CD4-positive, alpha-beta T cell treated with Interleukin-15 for 4 hours (primary cell): ENCODE measurements at regions not wholly inside any gene's neighbourhood (a gene's known extent, or its start where the extent isn't known, plus 50 kb on each side); places are given as distances from the start of the nearest gene placed in this dataset.
"Not testable (repeated sequence)": the region's sequence is repeated elsewhere in the genome, so short reads cannot be mapped to it uniquely, and the experiment has no call there.

ENCODE experiments used
- DNase-seq: peaks from one replicate; pipeline ENCODE4 v3.0.0-alpha.2; 2020; ENCODE audit warnings: low spot score

DNA sequence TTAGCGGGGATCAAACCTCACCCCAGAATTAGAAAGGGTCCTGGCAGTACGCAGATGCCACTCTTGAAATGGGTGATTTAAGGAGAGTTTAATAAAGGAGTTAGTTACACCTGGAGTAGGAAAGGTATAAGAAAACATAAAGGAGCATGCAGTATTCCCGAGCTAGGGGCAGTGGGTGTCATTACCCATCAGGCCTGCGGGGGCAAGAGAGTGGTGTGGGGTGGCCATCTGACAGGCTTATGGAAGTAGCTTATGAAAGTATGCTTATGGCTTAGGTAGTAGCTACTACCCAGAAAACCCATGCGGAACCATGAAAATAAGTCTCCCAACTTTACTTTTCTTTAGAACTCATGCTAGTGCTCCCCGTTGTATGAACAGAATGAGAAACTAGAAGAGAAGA is 568.9 kb upstream of the ACVR2A start:
- no peak for DNase-seq

DNA sequence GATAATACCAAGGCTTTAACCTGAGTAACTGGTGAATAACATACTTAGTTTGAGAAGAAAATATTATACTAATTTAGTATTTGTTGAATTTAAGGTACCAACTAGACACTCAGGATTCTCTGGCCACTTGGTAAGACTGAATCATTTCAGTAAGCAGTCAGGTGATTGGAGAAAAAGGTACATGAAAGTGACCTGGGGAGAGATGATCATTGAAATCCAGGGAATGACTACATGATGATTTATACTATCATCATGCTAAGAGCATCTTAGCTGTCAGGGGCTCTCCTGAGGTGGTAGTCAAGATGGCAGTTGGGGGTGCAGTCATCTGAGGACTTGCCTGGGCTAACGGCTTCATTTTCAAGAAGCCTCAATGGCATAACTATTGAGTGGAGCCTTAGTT is 571.2 kb upstream of the ACVR2A start:
- no peak for DNase-seq

DNA sequence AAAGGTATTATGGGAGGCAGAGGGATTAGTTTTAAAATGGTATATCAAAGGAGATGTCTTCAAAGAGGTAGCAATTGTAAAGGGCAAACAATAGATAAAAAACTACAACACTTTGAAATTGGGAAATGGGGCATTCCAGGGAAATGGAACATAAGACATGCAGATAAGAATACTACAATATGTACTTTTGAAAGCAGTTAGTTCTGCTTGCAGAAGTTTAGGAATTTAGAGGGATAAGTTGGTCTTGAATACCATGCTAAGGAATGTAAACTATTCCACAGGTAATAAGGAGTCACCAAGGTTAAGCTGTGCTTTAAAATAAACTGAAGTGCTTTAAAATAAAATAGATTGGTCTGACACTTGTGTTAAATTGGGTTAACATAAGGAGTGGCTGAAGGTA is 571.7 kb upstream of the ACVR2A start:
- no peak for DNase-seq

DNA sequence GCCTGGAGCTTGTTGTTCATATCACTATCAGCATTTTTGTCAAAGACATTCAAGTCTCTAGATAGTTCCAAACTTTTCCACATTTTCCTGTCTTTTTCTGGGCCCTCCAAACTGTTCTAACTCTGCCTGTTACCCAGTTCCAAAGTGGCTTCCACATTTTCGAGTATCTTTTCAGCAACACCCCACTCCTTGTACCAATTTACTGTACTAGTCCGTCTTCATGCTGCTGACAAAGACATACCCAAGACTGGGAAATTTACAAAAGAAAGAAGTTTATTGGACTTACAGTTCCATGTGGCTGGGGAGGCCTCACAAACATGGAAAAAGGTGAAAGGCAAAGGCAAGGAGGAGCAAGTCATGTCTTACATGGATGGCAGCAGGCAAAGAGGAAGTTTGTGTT is 575.2 kb upstream of the ACVR2A start:
- not testable (repeated sequence) for DNase-seq

DNA sequence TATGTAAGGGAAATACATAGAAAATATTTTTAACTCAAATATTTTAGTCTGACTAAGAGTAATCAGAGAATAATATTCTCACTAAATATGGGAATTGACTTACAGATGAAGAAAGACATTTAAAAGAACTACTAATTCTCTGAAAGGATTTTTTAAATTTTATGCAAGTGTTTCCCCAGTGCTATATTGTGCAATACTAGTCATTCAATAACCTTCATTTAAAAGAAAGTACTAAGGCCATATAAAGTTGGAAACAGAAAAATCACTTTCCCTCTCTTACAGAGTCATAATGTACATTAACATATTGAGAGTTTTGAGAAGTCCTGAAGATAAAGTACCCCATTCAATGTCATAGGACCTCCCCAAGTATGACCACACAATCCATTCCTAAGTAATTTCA is 584.6 kb upstream of the ACVR2A start:
- DNase-seq = no peak

DNA sequence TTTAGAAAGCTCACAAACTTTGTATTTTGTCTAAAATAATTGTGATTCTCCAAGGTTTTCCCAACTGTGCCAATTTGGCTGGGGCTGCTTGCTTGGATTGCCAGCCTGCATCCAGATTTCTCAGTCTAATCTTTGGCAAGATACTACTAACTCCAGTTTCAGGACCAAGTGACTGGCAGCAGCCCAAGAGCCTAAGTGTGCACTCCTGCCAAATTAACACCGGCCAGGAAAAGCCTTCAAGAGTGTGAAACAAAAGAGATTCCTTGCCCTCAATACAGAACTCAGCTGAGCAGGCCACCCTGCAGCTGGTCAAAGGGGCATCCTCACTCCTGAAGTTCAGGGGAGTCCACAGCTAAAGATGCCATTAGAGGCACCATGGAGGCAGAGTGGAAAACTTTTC is 589.0 kb upstream of the ACVR2A start:
- DNase-seq = no peak

DNA sequence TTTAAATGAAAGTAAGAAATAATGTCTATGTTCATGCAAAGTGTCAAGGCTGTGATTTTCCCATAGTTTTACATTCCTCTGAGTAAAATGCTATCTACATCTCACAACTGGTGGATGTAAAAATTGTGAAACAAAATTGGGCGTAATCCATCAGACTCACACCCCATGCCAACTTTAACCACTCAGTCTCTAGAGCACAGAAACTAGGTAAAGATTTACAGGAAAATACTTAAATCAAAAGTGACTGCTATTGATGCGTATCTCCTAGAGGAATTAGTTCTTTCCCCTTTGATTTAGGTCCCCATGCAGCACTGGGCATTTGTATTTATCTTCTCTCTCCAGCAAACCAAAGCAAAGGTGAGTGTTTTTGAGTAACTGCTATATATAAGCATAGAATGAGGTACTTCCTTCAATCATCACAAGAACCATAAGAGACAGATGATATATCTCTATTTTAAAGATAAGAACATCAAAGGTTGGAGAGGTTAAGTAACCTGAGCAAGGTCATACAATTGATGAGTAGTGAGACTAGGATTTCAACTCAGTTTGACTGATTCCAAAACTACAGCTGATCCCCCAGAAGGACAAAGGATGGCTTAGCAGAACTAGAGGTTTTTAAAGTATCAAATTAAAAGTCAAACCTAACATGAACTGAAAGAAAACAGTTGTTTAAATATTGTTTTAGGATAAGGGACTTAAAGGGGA is 594.0 kb upstream of the ACVR2A start:
- DNase-seq = no peak

DNA sequence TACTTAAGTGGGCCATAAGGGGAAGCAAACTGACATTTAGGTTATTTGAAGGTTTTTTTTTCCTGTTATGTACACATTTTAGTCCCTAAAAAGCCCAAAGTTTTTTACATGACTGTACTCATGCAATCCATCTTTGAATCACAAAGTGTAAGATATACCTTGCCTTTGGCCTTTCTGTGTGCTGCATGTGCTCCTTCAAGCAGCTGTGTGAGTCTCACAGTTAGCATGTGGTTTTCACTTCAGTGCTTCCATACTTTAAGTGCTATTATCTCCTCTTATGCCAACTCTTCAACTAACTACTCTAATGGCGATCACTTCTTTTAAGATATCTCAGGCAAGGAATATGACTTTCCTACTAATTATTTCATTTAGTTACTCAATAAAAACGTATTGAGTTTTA is 597.1 kb upstream of the ACVR2A start:
- no peak for DNase-seq

DNA sequence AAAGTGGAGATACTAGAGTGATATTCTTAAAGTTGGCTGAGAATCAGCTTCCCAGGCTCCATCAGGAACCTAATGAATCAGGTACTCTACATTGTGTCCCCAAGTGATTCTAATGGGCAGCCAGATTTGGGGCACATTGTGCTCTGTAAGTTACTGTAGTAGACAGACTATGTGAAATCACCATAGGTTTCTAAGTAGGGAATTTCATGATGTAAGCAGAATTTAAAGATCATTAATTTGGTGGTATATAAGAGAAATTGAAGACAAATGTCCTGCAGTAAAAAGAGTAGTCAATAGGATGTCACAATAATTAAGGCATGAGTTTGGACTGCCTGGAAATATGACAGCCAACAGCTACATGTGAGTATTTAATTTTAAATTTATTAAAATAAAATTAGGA is 602.4 kb upstream of the ACVR2A start:
- no peak for DNase-seq

DNA sequence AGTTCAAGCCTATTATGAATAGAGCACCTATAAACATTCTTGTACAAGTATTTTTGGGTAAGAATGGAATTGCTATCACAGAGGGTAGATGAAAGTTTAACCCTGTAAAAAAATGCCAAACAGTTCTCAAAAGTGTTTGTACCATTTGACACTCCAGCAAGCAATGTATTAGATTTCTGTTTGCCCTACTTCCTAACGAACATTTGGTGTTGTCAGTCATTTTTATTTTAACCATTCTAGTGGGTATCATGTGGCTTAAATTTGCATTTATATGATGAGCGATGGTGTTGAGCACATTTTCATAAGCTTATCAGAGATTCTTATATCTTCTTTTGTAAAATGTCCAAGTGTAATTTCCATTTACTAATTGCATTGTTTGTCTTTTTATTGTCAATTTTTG is 608.2 kb upstream of the ACVR2A start:
- no peak for DNase-seq

DNA sequence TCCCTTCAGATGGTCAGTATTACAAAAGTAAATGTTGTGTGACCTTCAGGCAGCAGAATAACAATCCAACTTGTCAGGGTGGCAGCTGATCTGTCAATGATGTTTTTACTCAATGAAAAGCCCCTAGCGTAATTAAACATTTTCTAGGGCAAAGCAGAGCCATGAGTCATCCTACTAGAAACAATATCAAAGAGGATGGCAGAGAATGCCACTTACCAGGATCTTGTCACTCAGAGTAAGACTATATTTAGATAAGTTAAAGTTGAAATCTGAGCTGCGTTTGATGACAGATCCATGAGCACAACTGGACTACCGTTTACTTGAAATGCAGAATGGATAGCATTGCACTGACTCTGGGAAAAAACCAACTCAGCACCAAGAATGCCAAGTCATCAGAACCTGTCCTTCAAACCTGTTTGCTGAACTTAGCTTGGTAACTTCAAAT is 612.6 kb upstream of the ACVR2A start:
- DNase-seq = peak; percentile 4

DNA sequence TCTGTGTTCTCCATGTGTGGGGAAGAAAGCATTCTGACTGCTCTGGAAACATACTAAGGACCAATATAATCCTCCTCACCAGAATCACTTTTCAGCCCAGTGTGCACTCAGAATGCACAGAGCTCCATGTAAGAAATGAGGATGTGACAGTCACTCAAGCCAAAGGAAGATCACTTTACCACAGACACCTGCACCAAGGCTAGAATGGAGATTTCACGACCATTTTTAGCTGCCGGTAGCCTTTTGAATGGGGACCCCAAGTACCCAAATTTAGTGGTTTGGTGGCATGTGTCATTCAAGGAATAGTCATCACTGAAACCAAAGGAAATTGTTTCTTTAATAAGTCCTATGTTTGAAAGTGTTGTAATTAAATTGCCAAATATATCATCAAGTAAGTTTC is 613.2 kb upstream of the ACVR2A start:
- DNase-seq = no peak

DNA sequence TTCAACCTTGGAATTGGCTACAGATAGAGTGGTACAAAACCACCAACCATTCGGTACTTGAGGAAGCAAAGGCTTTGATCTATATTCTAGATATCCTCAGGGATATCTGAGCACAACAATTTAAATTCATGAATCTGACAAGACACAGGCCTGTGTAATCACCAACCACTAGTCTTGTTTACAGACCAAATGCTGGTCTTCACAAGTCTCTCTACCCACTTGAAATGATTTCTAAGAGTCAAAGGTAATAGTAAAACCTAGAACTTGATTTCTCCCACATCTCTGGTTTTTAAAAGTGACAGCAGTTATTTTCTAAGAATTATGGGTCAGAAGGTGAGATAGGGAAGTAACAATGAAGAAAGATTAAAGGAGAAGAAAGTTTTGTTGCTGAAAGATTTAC is 613.7 kb upstream of the ACVR2A start:
- DNase-seq = no peak

DNA sequence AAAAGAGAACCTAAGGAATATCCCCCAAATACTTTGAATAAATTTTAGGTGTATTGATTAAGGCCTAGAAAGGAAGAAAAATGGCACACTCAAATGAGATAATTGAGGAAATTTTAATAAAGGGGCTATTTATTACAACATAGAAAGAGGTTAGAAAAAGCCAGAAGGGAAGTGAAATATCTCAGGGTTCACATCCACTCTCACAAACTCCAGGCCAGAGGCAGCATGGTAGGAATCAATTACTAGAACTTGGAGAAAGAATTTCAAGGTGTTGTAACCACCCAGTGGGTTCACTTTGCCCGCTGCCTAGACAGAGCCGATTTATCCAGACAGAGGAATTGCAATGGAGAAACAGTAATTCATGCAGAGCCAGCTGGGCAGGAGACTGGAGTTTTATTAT is 617.5 kb upstream of the ACVR2A start:
- DNase-seq = no peak

DNA sequence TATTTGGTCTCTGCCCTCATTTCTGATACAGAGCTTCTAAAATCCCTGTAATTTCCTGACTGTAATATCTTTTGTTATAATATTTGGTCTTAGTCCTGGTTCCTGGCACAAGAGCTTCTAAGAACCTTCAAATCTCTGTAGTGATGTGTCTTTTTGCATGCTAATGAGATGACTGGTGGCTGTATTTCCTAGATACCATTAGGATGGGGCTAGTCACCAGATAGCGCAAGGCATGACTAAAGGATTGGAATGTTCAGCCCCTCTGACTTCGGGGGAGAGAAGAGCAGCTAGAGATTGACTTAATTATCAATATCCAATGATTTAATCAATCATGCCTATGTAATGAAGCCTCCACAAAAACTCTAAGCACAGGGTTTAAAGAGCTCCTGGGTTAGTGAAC is 620.8 kb upstream of the ACVR2A start:
- no peak for DNase-seq

DNA sequence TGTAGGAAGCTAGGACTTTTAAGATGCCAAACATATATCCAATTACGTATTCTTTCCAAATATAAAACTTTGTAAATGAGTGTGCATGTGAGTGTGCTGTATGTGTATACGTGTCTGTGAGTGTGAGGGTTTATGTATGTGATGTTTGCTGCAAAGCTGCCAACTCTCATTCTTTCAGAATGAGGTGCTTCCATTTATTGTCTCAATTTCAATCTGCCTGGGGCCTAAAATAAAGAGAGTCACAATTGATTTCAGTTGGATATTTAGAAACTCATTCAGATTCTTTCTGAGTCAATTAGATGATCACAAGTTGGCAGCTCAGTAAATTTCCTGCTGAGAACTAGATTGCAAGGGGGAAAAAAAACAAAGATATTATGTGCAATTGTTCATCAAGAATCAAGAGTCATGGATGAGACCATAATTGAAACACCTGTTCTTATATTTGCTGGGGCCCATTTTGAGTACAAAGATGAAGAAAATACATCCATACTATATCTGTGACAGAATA is 621.2 kb upstream of the ACVR2A start:
- DNase-seq = no peak

DNA sequence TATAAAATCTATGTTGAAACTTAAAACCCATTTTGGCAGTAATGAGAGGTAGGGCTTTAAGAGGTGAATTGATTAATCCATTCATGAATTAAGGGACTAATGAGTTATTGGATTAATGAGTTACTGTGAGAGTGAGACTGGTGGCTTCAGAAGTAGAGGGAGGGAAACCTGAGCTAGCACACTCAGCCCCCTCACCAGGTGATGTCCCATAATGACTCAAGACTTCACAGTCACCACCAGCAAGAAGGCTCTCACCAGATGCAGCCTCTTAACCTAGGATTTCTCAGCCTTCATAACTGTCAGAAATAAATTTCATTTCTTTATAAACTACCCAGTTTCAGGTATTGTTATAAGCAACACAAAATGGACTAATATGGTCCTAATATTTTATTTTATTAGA is 621.7 kb upstream of the ACVR2A start:
- no peak for DNase-seq

DNA sequence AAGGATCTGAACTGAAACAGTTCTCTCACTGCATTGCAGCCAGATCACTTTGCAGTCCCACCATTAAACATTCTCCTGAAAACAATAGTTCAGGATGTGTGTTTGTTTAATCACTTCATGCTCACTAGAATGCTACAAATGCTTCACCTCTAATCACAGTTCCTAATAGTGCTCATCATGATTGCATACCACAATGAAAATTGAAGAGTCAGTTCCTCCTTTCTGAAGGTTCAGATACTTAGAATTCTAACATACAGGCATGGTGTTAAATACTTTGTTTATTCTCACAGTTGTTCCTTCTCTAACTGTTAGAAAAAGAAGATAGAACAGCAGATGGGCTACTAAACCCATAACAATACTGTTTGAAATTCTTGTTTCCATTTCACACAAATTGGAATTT is 622.3 kb upstream of the ACVR2A start:
- no peak for DNase-seq

DNA sequence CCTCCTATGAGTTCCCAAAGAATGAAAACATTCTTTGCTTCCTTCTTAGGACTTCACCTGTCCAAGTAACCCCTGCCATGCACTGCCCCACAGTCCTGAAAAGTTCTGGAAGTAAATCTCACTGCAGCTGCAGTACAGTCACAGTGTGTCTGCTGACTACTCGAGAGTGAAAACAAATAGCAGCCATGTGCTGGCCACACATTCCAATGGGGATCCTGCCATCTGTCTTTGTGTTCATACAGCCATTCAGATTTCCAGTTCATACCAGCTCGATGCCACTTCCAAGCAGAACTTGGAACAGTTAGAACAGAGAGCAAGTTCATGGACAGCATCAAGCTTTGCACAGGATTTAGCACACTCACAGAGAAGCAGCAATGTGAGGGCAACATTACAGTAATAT is 629.9 kb upstream of the ACVR2A start:
- no peak for DNase-seq

DNA sequence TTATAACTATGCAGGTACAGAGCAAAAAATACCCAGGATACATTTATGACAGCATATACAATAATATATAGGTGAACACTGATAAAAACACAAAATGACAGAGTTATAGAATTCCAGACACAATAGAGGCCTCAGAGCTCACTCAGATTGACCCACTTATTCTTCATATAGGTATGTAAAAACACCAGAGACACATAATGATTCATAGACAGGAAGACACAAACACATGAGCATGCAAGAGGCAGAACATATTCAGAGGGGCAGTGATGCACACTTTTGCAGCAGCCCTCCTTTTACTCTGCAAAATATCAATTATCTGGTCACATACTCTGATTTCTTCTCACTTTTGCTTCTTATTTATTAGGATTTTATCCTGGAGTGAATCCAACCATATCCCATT is 633.3 kb upstream of the ACVR2A start:
- no peak for DNase-seq

DNA sequence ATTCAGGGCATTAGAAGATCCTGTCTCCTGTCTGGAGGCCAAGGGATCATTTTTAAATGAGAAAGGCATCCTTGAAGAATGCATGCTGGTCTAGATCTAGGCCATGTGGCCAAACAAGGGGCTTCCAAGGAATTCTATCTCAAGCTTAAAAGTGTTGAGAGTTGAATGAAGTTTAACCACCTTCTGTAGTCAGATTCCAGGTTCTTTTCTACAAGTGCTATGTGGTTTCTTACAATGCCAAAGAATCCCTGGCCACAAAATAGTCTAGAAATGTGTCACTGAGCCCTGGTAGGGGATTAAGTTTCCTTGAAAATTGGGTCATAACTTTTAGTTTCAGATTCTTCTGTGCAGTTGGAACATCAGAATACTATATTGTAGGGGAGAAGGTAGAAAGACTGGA is 640.7 kb upstream of the ACVR2A start:
- no peak for DNase-seq

DNA sequence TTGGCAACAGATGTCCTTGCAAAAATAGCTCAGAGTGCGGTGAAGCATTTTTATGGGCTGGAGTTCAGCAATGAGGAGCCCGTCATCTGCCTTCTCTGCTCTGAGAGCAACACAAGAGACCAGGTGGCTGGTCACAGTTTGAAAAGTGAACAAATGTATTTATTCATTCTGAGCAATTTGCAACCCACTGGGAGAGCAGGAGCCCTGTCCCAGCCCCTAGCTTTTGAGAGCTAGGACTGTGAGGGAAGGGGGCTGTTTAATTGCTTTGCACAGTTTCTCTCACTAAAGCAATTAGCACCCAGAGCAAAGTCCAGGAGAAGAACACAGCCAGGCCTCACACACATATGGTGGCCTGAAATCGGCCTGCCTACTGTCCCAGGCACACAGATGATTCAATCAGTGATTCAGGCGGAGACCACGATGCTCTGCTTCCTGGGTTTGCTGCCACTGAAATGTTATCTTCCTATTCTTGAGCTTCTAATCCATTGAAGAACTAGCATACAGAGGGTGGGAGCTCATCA is 646.1 kb upstream of the ACVR2A start:
- DNase-seq = no peak

DNA sequence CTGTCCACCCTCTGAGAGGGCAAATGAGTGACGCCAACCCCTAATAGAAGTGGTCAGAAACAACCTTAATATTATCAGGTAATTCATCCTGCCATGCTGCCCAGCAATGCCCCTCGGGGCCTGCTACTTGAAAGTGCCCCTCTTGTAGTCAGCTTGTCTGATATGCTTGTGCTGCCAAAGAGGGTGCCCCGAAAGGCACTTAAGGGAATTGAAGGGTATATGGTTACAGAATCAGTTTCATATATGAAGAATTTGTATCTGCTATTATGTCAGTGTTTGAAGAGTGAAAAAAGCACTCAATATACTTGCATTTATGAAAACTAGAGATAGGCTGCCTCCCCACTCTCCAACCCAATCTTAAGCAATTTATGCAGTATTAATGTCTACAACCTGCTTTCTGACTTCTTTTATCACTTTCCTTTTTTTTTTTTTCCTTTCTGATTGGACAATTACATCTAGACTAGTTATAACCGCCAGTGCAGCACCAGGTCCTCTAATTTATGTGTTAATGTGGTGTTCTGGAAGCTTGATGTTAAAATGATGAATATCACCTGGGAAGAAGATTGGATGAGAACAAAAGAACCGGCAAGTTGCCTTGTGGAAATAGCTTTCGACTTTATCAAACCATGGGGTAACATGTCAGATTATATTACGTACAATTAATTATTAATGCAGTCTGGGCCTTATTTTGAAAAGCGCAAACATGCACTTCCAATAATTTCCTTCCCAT is 646.9 kb upstream of the ACVR2A start:
- DNase-seq = no peak

DNA sequence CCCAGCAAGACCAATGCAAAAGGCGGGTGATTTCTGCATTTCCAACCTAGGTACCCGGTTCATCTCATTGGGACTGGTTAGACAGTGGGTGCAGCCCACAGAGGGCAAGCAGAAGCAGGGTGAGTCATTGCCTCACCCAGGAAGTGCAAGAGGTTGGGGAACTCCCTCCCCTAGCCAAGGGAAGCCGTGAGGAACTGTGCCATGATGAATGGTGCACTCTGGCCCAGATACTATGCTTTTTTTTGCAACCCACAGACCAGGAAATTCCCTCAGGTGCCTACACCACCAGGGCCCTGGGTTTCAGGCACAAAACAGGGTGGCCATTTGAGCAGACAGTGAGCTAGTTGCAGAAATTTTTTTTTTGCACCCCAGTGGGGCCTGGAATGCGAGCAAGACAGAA is 662.6 kb upstream of the ACVR2A start:
- peak; percentile 61 for DNase-seq
